Astrocyte of the spinal cord (primary cell): ENCODE measurements at regions not wholly inside any gene's neighbourhood (a gene's known extent, or its start where the extent isn't known, plus 50 kb on each side); places are given as distances from the start of the nearest gene placed in this dataset.
A peak's percentile ranks its signal among the peaks of the same experiment; 100 is the strongest.
"Not testable (repeated sequence)": the region's sequence is repeated elsewhere in the genome, so short reads cannot be mapped to it uniquely, and the experiment has no call there.

Experiments used
- DNase-seq: peaks from one replicate; pipeline ENCODE4 v3.0.0; 2011; ENCODE audit warnings: low read depth, low spot score
- H3K4me3 ChIP-seq: 2 replicates; pipeline ENCODE4 v1.5.1; 2011; ENCODE audit warnings: low read depth, mild to moderate bottlenecking, low read length, moderate library complexity
- in situ Hi-C: cut with HindIII; loops from 2 replicates; pipeline ENCODE4 v1.10.0; 2017; ENCODE audit warnings: low sequenced_read_pairs
- TF ChIP-seq, protein P1 (sequence below): IDR thresholded peaks from 2 replicates; pipeline ENCODE4 v1.5.1; 2012; ENCODE audit warnings: low read depth, mild to moderate bottlenecking, low read length, inconsistent platforms

DNA sequence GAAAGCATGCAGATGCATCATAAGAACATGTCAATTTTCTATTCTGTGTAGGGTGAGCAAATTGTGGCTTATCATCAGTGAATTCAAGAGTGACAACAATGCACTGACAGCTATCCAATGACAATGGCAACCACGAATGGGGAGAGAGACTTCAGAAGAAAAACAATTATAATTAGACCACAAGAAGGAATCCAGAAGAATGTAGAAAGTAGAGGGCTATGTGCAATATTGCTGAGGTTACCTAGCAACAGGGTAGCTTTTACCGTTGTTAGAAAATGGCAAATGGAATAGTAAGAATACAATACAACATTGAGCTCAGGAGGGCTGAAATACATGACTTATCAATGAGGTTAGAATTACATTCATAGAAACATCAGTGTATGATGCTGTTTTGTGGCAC lies 71.1 kb upstream of the SESTD1 start:
- H3K4me3 ChIP-seq, result no peak overlapping the region
- peak; percentile 28 for DNase-seq
- in situ Hi-C loops, result no loop called here
- TF ChIP-seq, protein P1, sequence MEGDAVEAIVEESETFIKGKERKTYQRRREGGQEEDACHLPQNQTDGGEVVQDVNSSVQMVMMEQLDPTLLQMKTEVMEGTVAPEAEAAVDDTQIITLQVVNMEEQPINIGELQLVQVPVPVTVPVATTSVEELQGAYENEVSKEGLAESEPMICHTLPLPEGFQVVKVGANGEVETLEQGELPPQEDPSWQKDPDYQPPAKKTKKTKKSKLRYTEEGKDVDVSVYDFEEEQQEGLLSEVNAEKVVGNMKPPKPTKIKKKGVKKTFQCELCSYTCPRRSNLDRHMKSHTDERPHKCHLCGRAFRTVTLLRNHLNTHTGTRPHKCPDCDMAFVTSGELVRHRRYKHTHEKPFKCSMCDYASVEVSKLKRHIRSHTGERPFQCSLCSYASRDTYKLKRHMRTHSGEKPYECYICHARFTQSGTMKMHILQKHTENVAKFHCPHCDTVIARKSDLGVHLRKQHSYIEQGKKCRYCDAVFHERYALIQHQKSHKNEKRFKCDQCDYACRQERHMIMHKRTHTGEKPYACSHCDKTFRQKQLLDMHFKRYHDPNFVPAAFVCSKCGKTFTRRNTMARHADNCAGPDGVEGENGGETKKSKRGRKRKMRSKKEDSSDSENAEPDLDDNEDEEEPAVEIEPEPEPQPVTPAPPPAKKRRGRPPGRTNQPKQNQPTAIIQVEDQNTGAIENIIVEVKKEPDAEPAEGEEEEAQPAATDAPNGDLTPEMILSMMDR, result no peak

DNA sequence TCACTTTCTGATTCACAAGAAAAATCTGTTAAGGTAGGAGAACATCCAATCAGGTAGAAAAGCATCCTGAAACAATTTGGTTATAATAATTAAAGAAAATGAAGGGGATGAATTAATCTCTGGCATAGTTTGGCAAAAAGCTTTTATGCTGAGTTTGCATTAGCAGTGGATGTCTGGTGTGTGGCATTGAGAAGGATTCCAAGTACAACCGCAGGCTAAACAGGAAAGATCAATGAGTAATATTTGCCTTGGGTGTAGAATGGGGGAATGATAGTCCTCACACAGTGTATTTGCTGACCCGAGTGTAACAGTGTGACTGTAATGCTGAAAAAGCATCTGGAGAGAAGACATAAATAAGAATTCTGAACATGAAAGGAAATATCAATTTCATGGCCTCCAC lies 68.3 kb upstream of the SESTD1 start:
- TF ChIP-seq, protein P1, result no peak
- in situ Hi-C loops, result no loop called here
- DNase-seq, result peak; percentile 61
- no peak overlapping the region for H3K4me3 ChIP-seq

DNA sequence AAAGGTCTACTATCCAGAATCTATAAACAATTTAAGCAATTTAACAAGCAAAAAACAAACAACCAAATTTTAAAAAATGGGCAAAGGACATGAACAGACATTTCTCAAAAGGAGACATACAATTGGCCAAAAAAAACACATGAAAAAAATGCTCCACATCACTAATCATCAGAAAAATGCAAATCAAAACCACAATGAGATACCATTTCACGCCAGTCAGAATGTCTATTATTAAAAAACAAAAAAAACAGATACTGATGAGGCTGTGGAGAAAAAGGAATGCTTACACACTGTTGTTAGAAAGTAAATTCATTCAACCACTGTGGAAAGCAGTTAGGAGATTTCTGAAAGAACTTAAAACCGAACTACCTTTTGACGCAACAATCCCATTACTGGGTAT lies 66.4 kb upstream of the SESTD1 start:
- no peak for DNase-seq
- no peak overlapping the region for H3K4me3 ChIP-seq
- TF ChIP-seq, protein P1, result no peak
- in situ Hi-C loops, result no loop called here

DNA sequence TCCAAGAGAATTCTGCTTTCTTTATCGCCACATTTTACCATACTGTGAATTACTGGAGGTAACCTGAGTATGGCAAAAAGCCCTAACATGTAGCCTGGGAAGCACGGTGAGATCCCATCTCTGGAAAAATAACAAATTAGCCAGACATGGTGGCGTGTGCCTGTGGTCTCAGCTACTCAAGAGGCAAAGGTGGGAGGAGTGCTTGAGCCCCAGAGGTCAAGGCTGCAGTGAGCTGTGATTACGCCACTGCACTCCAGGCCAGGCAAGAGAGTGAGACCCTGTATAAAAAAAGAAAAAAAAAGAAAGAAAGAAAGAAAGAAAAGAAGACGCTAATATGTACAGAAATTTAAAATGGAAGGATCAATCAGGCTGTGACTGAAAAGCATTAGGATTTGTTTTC lies 57.7 kb upstream of the SESTD1 start:
- H3K4me3 ChIP-seq, result no peak overlapping the region
- in situ Hi-C loops, result no loop called here
- DNase-seq, result no peak
- TF ChIP-seq, protein P1, result no peak

DNA sequence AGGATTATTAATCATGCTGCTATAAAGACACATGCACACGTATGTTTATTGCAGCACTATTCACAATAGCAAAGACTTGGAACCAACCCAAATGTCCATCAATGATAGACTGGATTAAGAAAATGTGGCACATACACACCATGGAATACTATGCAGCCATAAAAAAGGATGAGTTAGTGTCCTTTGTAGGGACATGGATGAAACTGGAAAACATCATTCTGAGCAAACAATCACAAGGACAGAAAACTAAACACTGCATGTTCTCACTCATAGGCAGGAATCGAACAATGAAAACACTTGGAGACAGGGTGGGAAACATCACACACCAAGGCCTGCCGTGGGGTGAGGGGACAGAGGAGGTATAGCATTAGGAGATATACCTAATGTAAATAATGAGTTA lies 56.4 kb upstream of the SESTD1 start:
- H3K4me3 ChIP-seq, DNase-seq, in situ Hi-C loops: not testable (repeated sequence)

DNA sequence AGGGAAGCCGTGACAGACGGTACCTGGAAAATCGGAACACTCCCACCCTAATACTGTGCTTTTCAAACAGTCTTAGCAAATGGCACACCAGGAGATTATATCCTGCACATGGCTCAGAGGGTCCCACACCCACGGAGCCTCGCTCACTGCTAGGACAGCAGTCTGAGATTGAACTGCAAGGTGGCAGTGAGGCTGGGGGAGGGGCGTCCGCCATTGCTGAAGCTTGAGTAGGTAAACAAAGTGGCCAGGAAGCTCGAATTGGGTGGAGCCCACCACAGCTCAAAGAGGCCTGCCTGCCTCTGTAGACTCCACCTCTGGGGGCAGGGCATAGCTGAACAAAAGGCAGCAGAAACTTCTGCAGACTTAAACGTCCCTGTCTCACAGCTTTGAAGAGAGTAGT lies 50.1 kb upstream of the SESTD1 start:
- DNase-seq, H3K4me3 ChIP-seq, in situ Hi-C loops: not testable (repeated sequence)
